Keratinocyte (primary cell): ENCODE measurements at regions not wholly inside any gene's neighbourhood (a gene's known extent, or its start where the extent isn't known, plus 50 kb on each side); places are given as distances from the start of the nearest gene placed in this dataset.

ENCODE experiments used
- DNase-seq: peaks from one replicate; pipeline ENCODE4 v3.0.0-alpha.2; 2011; ENCODE audit warnings: low read depth, missing footprints, low spot score
- FAIRE-seq: peaks from 2 replicates; lab custom pipeline; 2011; peaks lifted over from hg19 to GRCh38; lab: Jason Lieb, UNC
- H2AFZ ChIP-seq: 2 replicates; pipeline ENCODE4 v1.6.0; 2012; ENCODE audit warnings: low read length, control low read depth, inconsistent platforms; ENCODE audit not compliant: control insufficient read depth
- H3K27ac ChIP-seq: 2 replicates; pipeline ENCODE4 v1.5.1; 2011; ENCODE audit warnings: low read length; ENCODE audit not compliant: control insufficient read depth, insufficient read depth
- H3K27me3 ChIP-seq: 3 replicates; pipeline ENCODE4 v1.6.0; 2011; ENCODE audit warnings: low read length; ENCODE audit not compliant: control insufficient read depth, insufficient read depth; ENCODE audit errors: extremely low read depth
- H3K36me3 ChIP-seq, 2 experiments: 2 replicates in 1 of 2; 3 replicates in 1 of 2; pipeline ENCODE4 v1.5.1; 2011; ENCODE audit warnings: low read length in 2 of 2, mild to moderate bottlenecking in 1 of 2; ENCODE audit not compliant: control insufficient read depth in 2 of 2, insufficient read depth in 2 of 2; ENCODE audit errors: extremely low read depth in 1 of 2
- H3K4me1 ChIP-seq: 3 replicates; pipeline ENCODE4 v1.5.1; 2011; ENCODE audit warnings: low read length; ENCODE audit not compliant: control insufficient read depth, insufficient read depth; ENCODE audit errors: extremely low read depth
- H3K4me2 ChIP-seq: 3 replicates; pipeline ENCODE4 v1.6.0; 2011; ENCODE audit warnings: low read depth, low read length; ENCODE audit not compliant: control insufficient read depth, insufficient read depth; ENCODE audit errors: extremely low read depth
- H3K4me3 ChIP-seq, 3 experiments: fragments of 200-600 bp in 1 of 3; sonication (generic) in 1 of 3; 2 replicates in 2 of 3; 3 replicates in 1 of 3; pipeline ENCODE4 v1.5.1; 2011 to 2016; ENCODE audit warnings: low read length in 3 of 3, mild to moderate bottlenecking in 3 of 3, control low read depth in 2 of 3, inconsistent platforms in 1 of 3, low read depth in 1 of 3, mixed read lengths in 1 of 3, mixed run types in 1 of 3, moderate library complexity in 1 of 3; ENCODE audit not compliant: control insufficient read depth in 2 of 3, insufficient read depth in 2 of 3; ENCODE audit errors: extremely low read depth in 1 of 3
- H3K79me2 ChIP-seq: 2 replicates; pipeline ENCODE4 v1.6.0; 2012; ENCODE audit warnings: low read length; ENCODE audit not compliant: control insufficient read depth, insufficient read depth
- H3K9ac ChIP-seq: 3 replicates; pipeline ENCODE4 v1.6.0; 2011; ENCODE audit warnings: low read length; ENCODE audit not compliant: control insufficient read depth, insufficient read depth; ENCODE audit errors: extremely low read depth
- H3K9me1 ChIP-seq: 3 replicates; pipeline ENCODE4 v1.6.0; 2011; ENCODE audit warnings: low read length; ENCODE audit not compliant: control insufficient read depth, insufficient read depth; ENCODE audit errors: extremely low read depth
- H3K9me3 ChIP-seq: 2 replicates; pipeline ENCODE4 v1.5.1; 2012; ENCODE audit warnings: low read depth, low read length; ENCODE audit not compliant: control insufficient read depth
- H4K20me1 ChIP-seq: 3 replicates; pipeline ENCODE4 v1.6.0; 2011; ENCODE audit warnings: low read length; ENCODE audit not compliant: control insufficient read depth, insufficient read depth; ENCODE audit errors: extremely low read depth
- CTCF ChIP-seq, 3 experiments: IDR thresholded peaks in 1 of 3; conservative IDR thresholded peaks in 1 of 3; optimal IDR thresholded peaks in 1 of 3; 2 replicates in 2 of 3; 3 replicates in 1 of 3; pipeline versions ENCODE3 to v1.5.1; 2011; ENCODE audit warnings: low read length in 3 of 3, mild to moderate bottlenecking in 3 of 3, moderate library complexity in 2 of 3, control low read depth in 1 of 3, inconsistent platforms in 1 of 3; ENCODE audit not compliant: insufficient read depth in 2 of 3; ENCODE audit errors: extremely low read depth in 1 of 3
- EZH2 ChIP-seq: IDR thresholded peaks from one replicate; pipeline ENCODE4 v1.6.1; 2012; ENCODE audit warnings: inconsistent platforms, mild to moderate bottlenecking, low read length, moderate library complexity
- dilution Hi-C: fragments of 300-500 bp; cut with MboI; formaldehyde crosslinking; loops from one replicate; pipeline ENCODE4 v1.7.0; 2020; ENCODE audit warnings: low sequenced_read_pairs; ENCODE audit not compliant: extremely low pct_ligation_motif_present

GRCh38 chr12:30843211-30843610 is 83.3 kb upstream of the TSPAN11 start:
- H3K9ac ChIP-seq, result no peak overlapping the region
- no peak for DNase-seq
- H3K36me3 ChIP-seq, result no peaks in the 10 kb centered on the region
- no peaks in the 10 kb centered on the region for H3K79me2 ChIP-seq
- no peak for TF ChIP-seq CTCF (optimal IDR thresholded peaks at IDR 0.05 in 1 of 3, IDR thresholded peaks at IDR 0.05 in 1 of 3, conservative IDR thresholded peaks at IDR 0.05 in 1 of 3; ENCODE audit: extremely low read depth in 1 of 3, insufficient read depth in 2 of 3, low read length in 3 of 3)
- TF ChIP-seq EZH2, result no peak
- H3K9me3 ChIP-seq, result no peaks in the 10 kb centered on the region
- no peaks in the 10 kb centered on the region for H3K9me1 ChIP-seq
- no peak overlapping the region for H3K4me3 ChIP-seq
- FAIRE-seq, result no peak
- H3K27me3 ChIP-seq, result no peaks in the 10 kb centered on the region
- no peak overlapping the region for H3K27ac ChIP-seq
- no peak overlapping the region for H2AFZ ChIP-seq
- dilution Hi-C loops, result no loop called here
- H4K20me1 ChIP-seq, result no peaks in the 10 kb centered on the region
- no peak overlapping the region for H3K4me2 ChIP-seq
- peaks cover 2% of the 10 kb centered on the region for H3K4me1 ChIP-seq

GRCh38 chr12:30840715-30841114 is 85.8 kb upstream of the TSPAN11 start:
- H3K4me3 ChIP-seq, result no peak overlapping the region
- no peak overlapping the region for H3K9ac ChIP-seq
- no peaks in the 10 kb centered on the region for H3K9me3 ChIP-seq
- peaks cover 4% of the 10 kb centered on the region for H3K27me3 ChIP-seq
- no peak for DNase-seq
- H3K9me1 ChIP-seq, result no peaks in the 10 kb centered on the region
- no peak for FAIRE-seq
- no peak overlapping the region for H2AFZ ChIP-seq
- H3K36me3 ChIP-seq, result no peaks in the 10 kb centered on the region
- dilution Hi-C loops, result no loop called here
- H3K4me2 ChIP-seq, result no peak overlapping the region
- no peak for TF ChIP-seq CTCF (optimal IDR thresholded peaks at IDR 0.05 in 1 of 3, IDR thresholded peaks at IDR 0.05 in 1 of 3, conservative IDR thresholded peaks at IDR 0.05 in 1 of 3; ENCODE audit: extremely low read depth in 1 of 3, insufficient read depth in 2 of 3, low read length in 3 of 3)
- no peak for TF ChIP-seq EZH2
- H3K79me2 ChIP-seq, result no peaks in the 10 kb centered on the region
- H3K4me1 ChIP-seq, result peaks cover 9% of the 10 kb centered on the region
- no peak overlapping the region for H3K27ac ChIP-seq
- no peaks in the 10 kb centered on the region for H4K20me1 ChIP-seq
